ENCODE measurements at regions not wholly inside any gene's neighbourhood (a gene's known extent, or its start where the extent isn't known, plus 50 kb on each side); places are given as distances from the start of the nearest gene placed in this dataset.

DNA sequence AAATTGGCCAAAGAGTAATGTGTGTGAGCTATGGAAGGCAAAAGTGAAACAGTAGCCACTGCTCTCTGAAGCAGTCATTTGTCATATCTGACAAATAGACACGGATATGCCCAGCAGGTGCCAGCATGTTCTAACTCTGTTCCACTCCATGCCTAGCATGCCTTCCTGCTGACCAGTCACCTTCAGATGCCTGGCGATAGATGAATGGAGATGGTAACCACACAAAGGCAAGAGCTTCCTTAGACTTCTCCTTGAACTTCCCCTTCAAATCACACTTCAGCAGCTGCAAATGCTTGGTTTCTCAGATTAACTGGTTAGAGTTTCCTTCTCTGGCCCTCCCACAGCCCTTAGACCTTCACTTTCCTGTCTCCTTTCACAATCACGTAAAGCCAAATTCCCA, 429.9 kb downstream of the DAD1 start:
- Histone ChIP-seq H3K36me3 (ENCODE audit: control insufficient read depth, insufficient read depth, low read length) (no peaks in the 10 kb centered on the region), H3K4me3 (ENCODE audit: low read depth, low read length) (no peak overlapping the region), H3K27me3 (ENCODE audit: control insufficient read depth, insufficient read depth, low read length) (no peaks in the 10 kb centered on the region)
- DNase-seq (ENCODE audit: low read depth) (peak; percentile 98), FAIRE-seq (peak; percentile 95)
- TF ChIP-seq, protein P1, sequence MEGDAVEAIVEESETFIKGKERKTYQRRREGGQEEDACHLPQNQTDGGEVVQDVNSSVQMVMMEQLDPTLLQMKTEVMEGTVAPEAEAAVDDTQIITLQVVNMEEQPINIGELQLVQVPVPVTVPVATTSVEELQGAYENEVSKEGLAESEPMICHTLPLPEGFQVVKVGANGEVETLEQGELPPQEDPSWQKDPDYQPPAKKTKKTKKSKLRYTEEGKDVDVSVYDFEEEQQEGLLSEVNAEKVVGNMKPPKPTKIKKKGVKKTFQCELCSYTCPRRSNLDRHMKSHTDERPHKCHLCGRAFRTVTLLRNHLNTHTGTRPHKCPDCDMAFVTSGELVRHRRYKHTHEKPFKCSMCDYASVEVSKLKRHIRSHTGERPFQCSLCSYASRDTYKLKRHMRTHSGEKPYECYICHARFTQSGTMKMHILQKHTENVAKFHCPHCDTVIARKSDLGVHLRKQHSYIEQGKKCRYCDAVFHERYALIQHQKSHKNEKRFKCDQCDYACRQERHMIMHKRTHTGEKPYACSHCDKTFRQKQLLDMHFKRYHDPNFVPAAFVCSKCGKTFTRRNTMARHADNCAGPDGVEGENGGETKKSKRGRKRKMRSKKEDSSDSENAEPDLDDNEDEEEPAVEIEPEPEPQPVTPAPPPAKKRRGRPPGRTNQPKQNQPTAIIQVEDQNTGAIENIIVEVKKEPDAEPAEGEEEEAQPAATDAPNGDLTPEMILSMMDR (IDR thresholded peaks at IDR 0.05; ENCODE audit: insufficient read depth, low read length, severe bottlenecking), result peak; percentile 10

DNA sequence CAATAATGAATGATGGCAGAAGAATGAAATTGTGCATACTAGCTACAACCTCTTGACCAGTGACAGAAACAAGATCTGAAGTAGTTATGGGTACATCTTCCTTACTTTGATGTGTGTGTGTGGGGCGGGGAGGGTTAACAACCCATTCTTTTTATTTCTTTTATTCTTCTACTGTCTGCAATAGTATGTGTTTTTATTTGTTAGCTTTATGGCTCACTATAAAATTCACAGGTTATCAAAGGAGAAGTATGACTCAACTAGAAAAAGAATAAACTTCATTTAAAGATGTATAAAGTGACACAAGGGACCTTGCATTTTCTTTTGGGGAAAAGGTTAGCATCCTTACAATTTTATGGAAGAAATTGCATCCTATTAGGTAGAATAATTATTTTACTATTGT, 430.5 kb downstream of the DAD1 start:
- TF ChIP-seq, protein P1 (IDR thresholded peaks at IDR 0.05; ENCODE audit: insufficient read depth, low read length, severe bottlenecking), result no peak
- DNase-seq (ENCODE audit: low read depth) (no peak), FAIRE-seq (no peak)
- Histone ChIP-seq H3K4me3 (ENCODE audit: low read depth, low read length) (no peak overlapping the region), H3K36me3 (ENCODE audit: control insufficient read depth, insufficient read depth, low read length) (no peaks in the 10 kb centered on the region), H3K27me3 (ENCODE audit: control insufficient read depth, insufficient read depth, low read length) (no peaks in the 10 kb centered on the region)

DNA sequence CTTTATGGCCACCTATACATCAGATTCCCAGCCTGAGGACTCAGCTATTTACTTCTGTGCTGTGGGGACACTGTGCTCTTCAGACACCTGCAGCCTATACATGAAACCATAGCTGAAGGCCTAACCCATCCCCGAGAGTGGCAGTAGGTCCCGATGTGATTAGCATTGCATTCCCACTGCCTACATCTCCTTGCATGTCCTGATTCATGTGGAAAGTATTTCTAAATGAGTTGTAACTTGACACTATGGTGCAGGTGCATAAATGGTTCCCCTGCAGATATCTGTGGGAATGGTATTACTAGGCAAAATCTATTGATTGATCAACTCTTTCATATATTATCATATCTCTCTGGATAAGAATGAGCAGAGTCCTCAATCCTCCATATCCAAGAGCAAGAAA, 433.5 kb downstream of the DAD1 start:
- Histone ChIP-seq H3K36me3 (ENCODE audit: control insufficient read depth, insufficient read depth, low read length) (no peaks in the 10 kb centered on the region), H3K27me3 (ENCODE audit: control insufficient read depth, insufficient read depth, low read length) (no peaks in the 10 kb centered on the region), H3K4me3 (ENCODE audit: low read depth, low read length) (no peak overlapping the region)
- no peak for FAIRE-seq
- peak; percentile 51 for DNase-seq (ENCODE audit: low read depth)
- TF ChIP-seq, protein P1 (IDR thresholded peaks at IDR 0.05; ENCODE audit: insufficient read depth, low read length, severe bottlenecking), result no peak

DNA sequence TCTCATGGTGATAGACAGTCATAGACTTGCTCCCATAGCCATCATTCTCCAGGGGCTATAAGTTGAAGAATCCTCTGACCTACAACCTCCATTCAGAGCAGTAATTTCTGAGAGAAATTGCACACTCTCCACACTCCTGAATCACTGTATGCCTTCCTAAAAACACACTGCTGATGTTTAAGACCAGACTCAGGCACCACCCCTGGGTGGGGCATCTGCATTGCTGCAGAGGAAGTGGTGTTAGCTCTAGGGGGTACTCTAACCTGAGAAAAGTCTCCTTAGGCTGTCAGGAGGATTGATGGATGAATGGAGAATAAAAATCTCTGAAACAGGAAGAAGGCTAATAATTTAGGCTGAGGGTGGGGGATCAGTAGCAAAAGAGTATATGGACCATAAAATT, 436.1 kb downstream of the DAD1 start:
- TF ChIP-seq, protein P1 (IDR thresholded peaks at IDR 0.05; ENCODE audit: insufficient read depth, low read length, severe bottlenecking), result no peak
- DNase-seq (ENCODE audit: low read depth) (no peak), FAIRE-seq (no peak)
- no peaks in the 10 kb centered on the region for H3K36me3 ChIP-seq (ENCODE audit: control insufficient read depth, insufficient read depth, low read length)
- no peak overlapping the region for H3K4me3 ChIP-seq (ENCODE audit: low read depth, low read length)
- H3K27me3 ChIP-seq (ENCODE audit: control insufficient read depth, insufficient read depth, low read length), result no peaks in the 10 kb centered on the region

DNA sequence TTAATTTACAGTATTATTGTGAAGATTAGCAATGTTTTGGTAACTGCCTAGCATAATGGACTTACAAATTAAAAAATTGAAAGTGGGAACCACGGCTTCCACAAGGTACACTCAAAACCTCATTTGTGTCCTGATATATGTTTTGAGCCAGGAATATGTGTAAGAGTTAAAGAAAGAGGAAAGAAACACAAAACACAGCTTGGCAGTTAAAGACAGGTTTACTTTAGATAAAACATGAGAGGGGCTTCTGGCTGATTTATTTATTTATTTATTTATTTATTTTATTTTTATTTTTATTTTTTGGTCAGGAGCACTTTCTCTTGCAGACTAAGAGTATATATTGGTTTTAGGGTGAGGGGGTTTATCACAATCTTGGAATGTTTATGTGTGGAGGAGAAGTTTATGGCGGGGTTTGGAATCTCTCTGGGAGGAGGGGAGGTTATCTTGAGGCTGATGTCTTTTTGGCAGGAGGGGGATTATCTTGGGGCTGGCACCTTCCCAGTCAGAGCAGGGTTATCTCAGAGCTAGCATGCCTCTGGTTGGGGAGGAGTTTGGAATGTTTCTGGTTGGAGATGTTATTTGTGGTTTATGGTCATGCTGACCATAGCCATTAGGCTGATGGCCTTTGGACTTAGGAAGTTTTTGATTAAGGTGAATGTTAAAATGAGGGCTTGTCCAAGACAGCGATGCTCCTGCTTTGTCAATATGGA, 436.7 kb downstream of the DAD1 start:
- no peak for FAIRE-seq
- H3K4me3 ChIP-seq (ENCODE audit: low read depth, low read length), result no peak overlapping the region
- TF ChIP-seq, protein P1 (IDR thresholded peaks at IDR 0.05; ENCODE audit: insufficient read depth, low read length, severe bottlenecking), result no peak

DNA sequence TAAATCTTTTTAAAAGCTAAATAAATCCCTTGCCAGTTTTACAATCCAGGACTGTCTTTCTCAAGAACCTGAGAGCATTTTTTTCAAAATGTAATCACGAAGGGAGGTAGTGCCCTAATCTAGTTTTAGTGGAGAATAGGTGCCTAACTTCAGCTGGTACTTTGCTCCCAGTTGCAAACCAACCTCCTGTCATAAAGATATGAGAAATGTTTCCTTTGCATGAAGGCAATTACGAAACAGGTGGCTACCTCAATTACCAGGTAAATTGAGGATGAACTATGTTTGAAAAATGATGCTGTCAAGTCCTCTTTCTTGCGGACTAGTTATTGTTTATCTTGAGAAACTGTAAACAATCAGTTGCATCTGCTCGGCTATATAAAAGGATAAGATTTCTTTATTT, 437.9 kb downstream of the DAD1 start:
- no peak for DNase-seq (ENCODE audit: low read depth)
- H3K4me3 ChIP-seq (ENCODE audit: low read depth, low read length), result no peak overlapping the region
- no peaks in the 10 kb centered on the region for H3K27me3 ChIP-seq (ENCODE audit: control insufficient read depth, insufficient read depth, low read length)
- no peak for FAIRE-seq
- TF ChIP-seq, protein P1 (IDR thresholded peaks at IDR 0.05; ENCODE audit: insufficient read depth, low read length, severe bottlenecking), result no peak
- no peaks in the 10 kb centered on the region for H3K36me3 ChIP-seq (ENCODE audit: control insufficient read depth, insufficient read depth, low read length)

More for the DNA sequence above, 436.7 kb downstream of the DAD1 start:
- no peaks in the 10 kb centered on the region for H3K36me3 ChIP-seq (ENCODE audit: control insufficient read depth, insufficient read depth, low read length)
- no peaks in the 10 kb centered on the region for H3K27me3 ChIP-seq (ENCODE audit: control insufficient read depth, insufficient read depth, low read length)
- no peak for DNase-seq (ENCODE audit: low read depth)
